OCI-LY7 (cell line): ENCODE measurements at regions not wholly inside any gene's neighbourhood (a gene's known extent, or its start where the extent isn't known, plus 50 kb on each side); places are given as distances from the start of the nearest gene placed in this dataset.

Experiments
- EZH2phosphoT487 ChIP-seq: fragments of 200-600 bp; sonication (generic); IDR thresholded peaks from 2 replicates; pipeline ENCODE4 v1.6.1; 2018; ENCODE audit warnings: low read depth, borderline replicate concordance, mild to moderate bottlenecking, mixed run types, antibody characterized with exemption, low read length, moderate library complexity, mixed read lengths
- TF ChIP-seq, protein P1 (sequence below): fragments of 200-600 bp; sonication (generic); conservative IDR thresholded peaks from 2 replicates; pipeline ENCODE4 v1.5.1; 2014; ENCODE audit warnings: mild to moderate bottlenecking, antibody characterized with exemption, low read length, moderate library complexity, mixed read lengths

DNA sequence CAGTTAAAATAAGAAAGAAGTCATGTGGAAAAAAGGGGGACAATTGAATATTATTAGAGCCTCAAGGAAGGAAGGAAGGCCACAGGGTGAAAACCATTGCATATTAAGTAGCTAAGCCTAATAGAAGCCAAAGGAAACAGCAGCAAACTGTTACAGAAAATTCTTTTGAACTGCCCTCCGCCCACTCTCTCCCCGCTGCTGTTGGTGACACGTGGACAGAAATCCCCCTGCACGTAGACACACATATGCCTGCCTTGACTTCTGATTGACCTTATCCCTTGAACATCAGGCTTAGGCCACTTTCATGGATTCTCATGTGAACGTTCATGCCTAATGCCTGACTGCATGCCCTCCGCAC lies 229.1 kb downstream of the KCNRG start:
- TF ChIP-seq, protein P1, sequence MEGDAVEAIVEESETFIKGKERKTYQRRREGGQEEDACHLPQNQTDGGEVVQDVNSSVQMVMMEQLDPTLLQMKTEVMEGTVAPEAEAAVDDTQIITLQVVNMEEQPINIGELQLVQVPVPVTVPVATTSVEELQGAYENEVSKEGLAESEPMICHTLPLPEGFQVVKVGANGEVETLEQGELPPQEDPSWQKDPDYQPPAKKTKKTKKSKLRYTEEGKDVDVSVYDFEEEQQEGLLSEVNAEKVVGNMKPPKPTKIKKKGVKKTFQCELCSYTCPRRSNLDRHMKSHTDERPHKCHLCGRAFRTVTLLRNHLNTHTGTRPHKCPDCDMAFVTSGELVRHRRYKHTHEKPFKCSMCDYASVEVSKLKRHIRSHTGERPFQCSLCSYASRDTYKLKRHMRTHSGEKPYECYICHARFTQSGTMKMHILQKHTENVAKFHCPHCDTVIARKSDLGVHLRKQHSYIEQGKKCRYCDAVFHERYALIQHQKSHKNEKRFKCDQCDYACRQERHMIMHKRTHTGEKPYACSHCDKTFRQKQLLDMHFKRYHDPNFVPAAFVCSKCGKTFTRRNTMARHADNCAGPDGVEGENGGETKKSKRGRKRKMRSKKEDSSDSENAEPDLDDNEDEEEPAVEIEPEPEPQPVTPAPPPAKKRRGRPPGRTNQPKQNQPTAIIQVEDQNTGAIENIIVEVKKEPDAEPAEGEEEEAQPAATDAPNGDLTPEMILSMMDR: no peak
- TF ChIP-seq EZH2phosphoT487: no peak
